SK-N-MC (cell line): ENCODE measurements at regions not wholly inside any gene's neighbourhood (a gene's known extent, or its start where the extent isn't known, plus 50 kb on each side); places are given as distances from the start of the nearest gene placed in this dataset.

ENCODE experiments used
- EZH2 ChIP-seq: fragments of 200-600 bp; sonication (generic); IDR thresholded peaks from one replicate; pipeline ENCODE4 v1.6.1; 2017; ENCODE audit warnings: antibody characterized with exemption
- FOXP2 ChIP-seq: optimal IDR thresholded peaks from 2 replicates; pipeline ENCODE3; 2011; ENCODE audit warnings: mild to moderate bottlenecking, moderate library complexity; ENCODE audit not compliant: insufficient read depth; ENCODE audit errors: extremely low read length, control extremely low read depth
- POLR2AphosphoS5 ChIP-seq: IDR thresholded peaks from 2 replicates; pipeline ENCODE4 v1.6.1; 2012; ENCODE audit warnings: mild to moderate bottlenecking, low read depth, low read length, borderline replicate concordance

- TF ChIP-seq POLR2AphosphoS5 (no peak), EZH2 (no peak), FOXP2 (no peak)
Observed at GRCh38 chr5:172573120-172573882, 67.8 kb upstream of the NEURL1B start.
